HEK293 (cell line): ENCODE measurements at regions not wholly inside any gene's neighbourhood (a gene's known extent, or its start where the extent isn't known, plus 50 kb on each side); places are given as distances from the start of the nearest gene placed in this dataset.

ENCODE experiments used
- CTCF ChIA-PET: fragments of 350-600 bp; formaldehyde crosslinking; extraction: SDS; loops from one replicate; lab custom pipeline; 2021; ENCODE audit warnings: antibody characterized with exemption; lab: Yijun Ruan, JAX
- POLR2A ChIA-PET: fragments of 300-600 bp; formaldehyde crosslinking; extraction: SDS; loops from one replicate; lab custom pipeline; 2020; ENCODE audit warnings: antibody characterized with exemption, inconsistent platforms; lab: Yijun Ruan, JAX
- H3K27ac ChIP-seq: fragments of 200-500 bp; sonication (Bioruptor generic); 2 replicates; pipeline ENCODE4 v1.5.1; 2014; ENCODE audit warnings: low read depth, low read length, control low read depth, inconsistent platforms; ENCODE audit errors: extremely low read depth
- H3K36me3 ChIP-seq, 2 experiments: fragments of 200-500 bp in 1 of 2; sonication (Bioruptor generic) in 1 of 2; 1 replicate in 1 of 2; 2 replicates in 1 of 2; pipeline ENCODE4 v1.5.1; 2014 to 2017; ENCODE audit warnings: inconsistent platforms in 2 of 2, low read length in 2 of 2; ENCODE audit not compliant: control insufficient read depth in 2 of 2, insufficient read depth in 1 of 2
- H3K4me1 ChIP-seq: fragments of 200-500 bp; sonication (Bioruptor generic); 2 replicates; pipeline ENCODE4 v1.5.1; 2014; ENCODE audit warnings: mild to moderate bottlenecking, low read length, inconsistent platforms; ENCODE audit not compliant: control insufficient read depth, insufficient read depth
- H3K4me3 ChIP-seq: 2 replicates; pipeline ENCODE4 v1.5.1; 2011; ENCODE audit warnings: low read depth, mild to moderate bottlenecking, control low read depth, low read length, moderate library complexity
- H3K9me3 ChIP-seq: fragments of 200-500 bp; sonication (Bioruptor generic); 2 replicates; pipeline ENCODE4 v1.5.1; 2014; ENCODE audit warnings: low read depth, low read length, inconsistent platforms; ENCODE audit not compliant: control insufficient read depth, insufficient read depth
- AEBP2 ChIP-seq: fragments of 450-650 bp; formaldehyde crosslinking; IDR thresholded peaks from 2 replicates; pipeline ENCODE4 v1.5.1; 2016; ENCODE audit warnings: missing biosample characterization, missing genetic modification characterization, borderline replicate concordance
- SCRT1 ChIP-seq: fragments of 450-650 bp; formaldehyde crosslinking; IDR thresholded peaks from 2 replicates; pipeline ENCODE4 v1.5.1; 2016; ENCODE audit warnings: missing biosample characterization, missing genetic modification characterization, borderline replicate concordance
- SCRT2 ChIP-seq: fragments of 450-650 bp; formaldehyde crosslinking; IDR thresholded peaks from 2 replicates; pipeline ENCODE4 v1.5.1; 2016; ENCODE audit warnings: missing biosample characterization, missing genetic modification characterization
- WT1 ChIP-seq: fragments of 450-650 bp; formaldehyde crosslinking; IDR thresholded peaks from 2 replicates; pipeline ENCODE4 v1.5.1; 2016; ENCODE audit warnings: missing biosample characterization, missing genetic modification characterization
- ZBTB10 ChIP-seq: fragments of 450-650 bp; formaldehyde crosslinking; IDR thresholded peaks from 2 replicates; pipeline ENCODE4 v1.5.1; 2016; ENCODE audit warnings: missing biosample characterization, missing genetic modification characterization
- ZBTB44 ChIP-seq: fragments of 450-650 bp; IDR thresholded peaks from 2 replicates; pipeline ENCODE4 v1.5.1; 2018; ENCODE audit warnings: missing biosample characterization, mild to moderate bottlenecking, missing genetic modification characterization
- ZFP37 ChIP-seq: fragments of 450-650 bp; formaldehyde crosslinking; IDR thresholded peaks from 2 replicates; pipeline ENCODE4 v1.5.1; 2016; ENCODE audit warnings: missing biosample characterization, missing genetic modification characterization
- ZNF121 ChIP-seq: fragments of 450-650 bp; formaldehyde crosslinking; IDR thresholded peaks from 2 replicates; pipeline ENCODE4 v1.5.1; 2016; ENCODE audit warnings: missing biosample characterization, missing genetic modification characterization
- ZNF184 ChIP-seq: fragments of 450-650 bp; IDR thresholded peaks from 2 replicates; pipeline ENCODE4 v1.5.1; 2018; ENCODE audit warnings: missing biosample characterization, mild to moderate bottlenecking, missing genetic modification characterization
- ZNF433 ChIP-seq: fragments of 450-650 bp; formaldehyde crosslinking; IDR thresholded peaks from 2 replicates; pipeline ENCODE4 v1.5.1; 2016; ENCODE audit warnings: missing biosample characterization, missing genetic modification characterization, low read depth
- ZNF510 ChIP-seq: fragments of 450-650 bp; formaldehyde crosslinking; IDR thresholded peaks from 2 replicates; pipeline ENCODE4 v1.5.1; 2018; ENCODE audit warnings: mild to moderate bottlenecking, missing genetic modification characterization, missing biosample characterization; ENCODE audit not compliant: insufficient replicate concordance
- ZNF561 ChIP-seq: fragments of 450-650 bp; IDR thresholded peaks from 2 replicates; pipeline ENCODE4 v1.5.1; 2018; ENCODE audit warnings: missing biosample characterization, missing genetic modification characterization, borderline replicate concordance
- ZNF571 ChIP-seq: fragments of 450-650 bp; formaldehyde crosslinking; IDR thresholded peaks from 2 replicates; pipeline ENCODE4 v1.5.0; 2017; ENCODE audit warnings: missing biosample characterization, missing genetic modification characterization
- ZNF580 ChIP-seq: fragments of 450-650 bp; formaldehyde crosslinking; IDR thresholded peaks from 2 replicates; pipeline ENCODE4 v1.5.1; 2016; ENCODE audit warnings: missing biosample characterization, missing genetic modification characterization
- ZNF624 ChIP-seq: fragments of 450-650 bp; formaldehyde crosslinking; IDR thresholded peaks from 2 replicates; pipeline ENCODE4 v1.5.1; 2017; ENCODE audit warnings: missing biosample characterization, missing genetic modification characterization
- ZNF701 ChIP-seq: fragments of 450-650 bp; formaldehyde crosslinking; IDR thresholded peaks from 2 replicates; pipeline ENCODE4 v1.5.1; 2016; ENCODE audit warnings: missing biosample characterization, missing genetic modification characterization
- ZNF776 ChIP-seq: fragments of 450-650 bp; formaldehyde crosslinking; IDR thresholded peaks from 2 replicates; pipeline ENCODE4 v1.5.0; 2017; ENCODE audit warnings: missing biosample characterization, missing genetic modification characterization, borderline replicate concordance
- ZSCAN4 ChIP-seq: fragments of 450-650 bp; formaldehyde crosslinking; IDR thresholded peaks from 2 replicates; pipeline ENCODE4 v1.5.1; 2017; ENCODE audit warnings: missing biosample characterization, missing genetic modification characterization

- no peak overlapping the region for H3K27ac ChIP-seq
- no peaks in the 10 kb centered on the region for H3K4me1 ChIP-seq
- ChIA-PET CTCF (no interaction called here), POLR2A (no interaction called here)
- H3K36me3 ChIP-seq, result no peaks in the 10 kb centered on the region
- H3K4me3 ChIP-seq, result no peak overlapping the region
- TF ChIP-seq ZNF510 (no peak), ZSCAN4 (tag by site-specific recombination) (no peak), ZBTB44 (tag by site-specific recombination) (no peak), ZNF701 (tag by site-specific recombination) (no peak), WT1 (tag by site-specific recombination) (no peak), ZNF571 (tag by site-specific recombination) (no peak), SCRT1 (tag by site-specific recombination) (no peak), ZNF624 (no peak), ZNF121 (no peak), AEBP2 (tag by site-specific recombination) (no peak), ZNF776 (tag by site-specific recombination) (no peak), ZNF561 (tag by site-specific recombination) (no peak), ZNF184 (tag by site-specific recombination) (no peak), ZBTB10 (tag by site-specific recombination) (no peak), ZNF580 (no peak), SCRT2 (tag by site-specific recombination) (no peak), ZNF433 (tag by site-specific recombination) (no peak)
- H3K9me3 ChIP-seq, result no peaks in the 10 kb centered on the region
These were observed 868.9 kb downstream of the PDHA2 start for GRCh38 chr4:96708766-96709165.

GRCh38 chr4:96713271-96713850, 873.5 kb downstream of the PDHA2 start:
- ChIA-PET CTCF (no interaction called here), POLR2A (no interaction called here)
- no peaks in the 10 kb centered on the region for H3K9me3 ChIP-seq
- H3K36me3 ChIP-seq, result no peaks in the 10 kb centered on the region
- H3K4me3 ChIP-seq, result no peak overlapping the region
- TF ChIP-seq ZFP37 (tag by site-specific recombination), result no peak
- H3K4me1 ChIP-seq, result no peaks in the 10 kb centered on the region
- no peak overlapping the region for H3K27ac ChIP-seq
